ENCODE measurements at regions not wholly inside any gene's neighbourhood (a gene's known extent, or its start where the extent isn't known, plus 50 kb on each side); places are given as distances from the start of the nearest gene placed in this dataset.
"Not testable (repeated sequence)": the region's sequence is repeated elsewhere in the genome, so short reads cannot be mapped to it uniquely, and the experiment has no call there.

DNA sequence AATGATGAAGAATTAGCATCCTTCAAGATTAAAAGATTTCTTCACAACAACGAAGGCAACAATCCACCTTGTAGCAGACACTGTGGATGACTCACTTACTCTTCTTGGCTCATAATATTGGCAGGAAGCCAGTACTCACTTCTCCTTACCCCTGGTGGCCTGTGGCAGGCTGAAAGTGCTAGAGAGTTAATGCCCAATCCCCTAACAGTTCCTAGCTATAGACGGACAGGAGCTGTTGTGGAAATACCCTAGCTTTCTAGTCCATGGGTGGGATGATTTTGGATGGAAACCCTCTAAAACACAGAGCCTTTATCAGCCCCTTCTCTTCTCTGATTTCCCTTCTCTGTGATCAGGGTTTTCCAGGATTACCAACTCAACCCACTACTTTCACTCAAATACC is 128.6 kb upstream of the NYAP2 start:
- DNase-seq (ENCODE audit: low read depth, low spot score) = no peak

DNA sequence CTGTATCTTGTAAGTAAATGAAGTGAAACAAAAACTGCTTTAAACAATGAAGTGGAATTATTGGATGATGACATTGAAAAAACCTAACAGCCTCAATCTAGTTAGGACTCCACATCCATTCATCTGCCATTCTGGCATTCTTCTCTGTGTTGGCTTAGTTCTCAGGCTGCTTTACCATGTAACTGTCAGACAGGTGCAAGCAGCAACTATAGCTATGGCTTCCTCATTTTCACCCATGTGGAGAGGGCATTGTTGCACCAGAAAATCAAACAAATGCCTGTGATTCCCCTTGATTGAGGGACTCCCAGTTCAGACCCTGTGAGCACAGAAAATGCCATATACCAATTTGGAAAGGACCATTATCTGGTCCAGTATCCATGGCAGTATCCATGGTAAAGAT is 129.5 kb upstream of the NYAP2 start:
- no peak for DNase-seq (ENCODE audit: low read depth, low spot score)
- H3K4me3 ChIP-seq (ENCODE audit: low read length) = no peak overlapping the region

More for the DNA sequence above, 128.6 kb upstream of the NYAP2 start:
- no peak overlapping the region for H3K4me3 ChIP-seq (ENCODE audit: low read length)

DNA sequence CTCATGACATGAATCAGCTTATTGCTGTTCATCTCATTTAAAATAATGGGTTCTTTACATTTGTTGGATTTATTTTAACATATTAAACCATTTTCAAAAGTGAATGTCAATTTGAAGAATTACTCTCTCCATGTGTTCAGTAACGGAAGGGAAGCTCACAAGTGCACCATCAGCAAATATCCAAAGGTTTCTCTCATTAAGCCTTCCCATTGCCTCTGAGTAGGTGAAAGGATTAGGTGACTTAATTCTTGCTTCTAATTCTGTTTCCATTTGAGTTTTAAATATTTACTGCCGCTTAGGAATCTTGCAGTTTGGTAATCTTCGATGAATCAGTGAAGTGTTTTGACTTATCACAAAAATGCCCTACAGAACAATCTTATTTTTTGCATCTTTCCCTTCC is 145.1 kb upstream of the NYAP2 start:
- no peak for DNase-seq (ENCODE audit: low read depth, low spot score)
- H3K4me3 ChIP-seq (ENCODE audit: low read length) = no peak overlapping the region

DNA sequence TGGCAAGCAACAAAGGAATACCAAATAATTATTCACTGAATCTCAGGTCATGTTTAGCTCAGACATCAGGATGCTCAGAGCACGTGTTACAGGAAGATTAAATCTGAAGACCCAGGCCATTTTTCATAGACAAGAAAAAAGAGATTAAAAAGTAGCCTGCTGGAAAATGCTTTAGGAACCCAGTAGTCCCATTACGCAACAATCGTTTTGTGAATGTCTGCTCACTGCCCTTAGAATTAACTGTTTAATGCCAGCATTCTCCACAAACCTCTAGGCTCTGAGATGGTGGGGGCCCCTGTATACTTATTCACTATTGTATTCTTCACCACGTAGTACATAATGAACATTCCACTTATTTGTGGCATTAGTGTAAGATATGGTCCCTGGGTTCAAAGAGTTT is 154.6 kb upstream of the NYAP2 start:
- no peak overlapping the region for H3K4me3 ChIP-seq (ENCODE audit: low read length)
- DNase-seq (ENCODE audit: low read depth, low spot score) = no peak

DNA sequence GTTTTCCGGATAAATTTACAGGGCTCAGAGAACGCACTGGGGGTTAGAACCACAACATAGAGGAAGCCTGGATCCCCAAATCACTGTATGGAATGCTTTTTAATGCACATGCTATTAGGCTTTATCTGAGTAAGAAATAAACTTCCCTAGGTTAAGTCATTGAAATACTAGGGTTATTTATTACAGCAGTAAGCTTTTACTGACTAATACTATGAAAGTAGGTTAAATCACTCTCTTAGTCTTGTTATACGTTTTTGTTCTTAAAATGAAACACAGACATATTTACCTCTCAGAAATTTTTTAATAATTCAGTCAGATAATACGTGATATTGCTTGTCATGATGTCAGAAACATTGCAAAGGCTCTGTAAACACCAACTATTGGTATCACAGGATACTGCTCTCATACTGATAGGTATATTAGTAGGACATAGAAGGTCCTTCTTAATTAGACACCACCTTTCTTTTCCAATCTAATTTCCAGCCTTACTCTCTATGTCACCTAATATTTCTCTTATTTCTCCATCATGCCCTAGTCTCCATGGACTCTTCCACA is 162.7 kb upstream of the NYAP2 start:
- no peak for DNase-seq (ENCODE audit: low read depth, low spot score)
- H3K4me3 ChIP-seq (ENCODE audit: low read length) = no peak overlapping the region

DNA sequence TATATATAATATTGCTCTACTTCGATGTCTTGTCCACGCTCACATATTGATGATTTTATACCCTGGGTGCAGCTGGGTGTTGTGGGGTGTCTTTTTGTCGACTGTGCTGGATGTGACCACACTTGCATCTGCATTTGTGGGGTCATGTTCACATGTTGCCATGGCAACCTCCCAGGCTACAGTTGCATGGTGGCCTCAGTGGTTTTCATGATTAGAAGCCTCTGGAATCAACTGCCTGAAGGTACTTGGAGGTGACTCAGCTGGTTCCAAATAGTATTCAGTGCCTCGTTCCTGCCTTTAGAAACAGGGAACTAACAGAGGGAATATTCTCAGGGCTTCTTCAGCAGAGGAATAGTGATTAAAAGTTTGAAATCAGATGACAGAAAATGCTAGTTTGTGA is 166.3 kb upstream of the NYAP2 start:
- DNase-seq (ENCODE audit: low read depth, low spot score) = no peak
- no peak overlapping the region for H3K4me3 ChIP-seq (ENCODE audit: low read length)

DNA sequence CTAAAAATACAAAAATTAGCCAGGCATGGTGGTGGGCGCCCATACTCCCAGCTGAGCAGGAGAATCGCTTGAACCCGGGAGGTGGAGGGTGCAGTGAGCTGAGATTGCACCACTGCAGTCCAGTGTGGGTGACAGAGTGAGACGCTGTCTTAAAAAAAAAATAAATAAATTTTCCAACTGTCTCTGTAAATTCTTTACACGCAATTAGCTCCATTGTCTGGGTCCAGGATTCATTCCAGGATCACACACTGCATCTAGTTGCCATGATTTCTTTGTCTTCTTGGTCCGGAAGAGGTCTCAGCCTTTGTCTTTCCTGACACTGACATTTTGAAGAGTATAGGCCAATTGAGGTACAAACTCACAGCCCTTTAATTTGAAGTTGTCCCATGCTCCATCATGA is 167.6 kb upstream of the NYAP2 start:
- DNase-seq (ENCODE audit: low read depth, low spot score) = no peak
- H3K4me3 ChIP-seq (ENCODE audit: low read length) = no peak overlapping the region

DNA sequence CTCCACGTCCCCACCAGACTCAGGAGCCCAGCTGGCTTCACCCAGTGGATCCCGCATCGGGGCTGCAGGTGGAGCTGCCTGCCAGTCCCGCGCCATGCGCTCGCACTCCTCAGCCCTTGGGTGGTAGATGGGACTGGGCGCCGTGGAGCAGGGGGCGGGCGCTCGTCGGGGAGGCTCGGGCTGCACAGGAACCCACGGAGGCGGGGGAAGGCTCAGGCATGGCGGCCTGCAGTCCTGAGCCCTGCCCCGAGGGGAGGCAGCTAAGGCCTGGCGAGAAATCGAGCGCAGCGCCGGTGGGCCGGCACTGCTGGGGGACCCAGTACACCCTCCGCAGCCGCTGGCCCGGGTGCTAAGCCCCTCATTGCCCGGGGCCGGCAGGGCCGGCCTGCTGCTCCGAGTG is 170.2 kb upstream of the NYAP2 start:
- not testable (repeated sequence) for DNase-seq (ENCODE audit: low read depth, low spot score); H3K4me3 ChIP-seq (ENCODE audit: low read length)

DNA sequence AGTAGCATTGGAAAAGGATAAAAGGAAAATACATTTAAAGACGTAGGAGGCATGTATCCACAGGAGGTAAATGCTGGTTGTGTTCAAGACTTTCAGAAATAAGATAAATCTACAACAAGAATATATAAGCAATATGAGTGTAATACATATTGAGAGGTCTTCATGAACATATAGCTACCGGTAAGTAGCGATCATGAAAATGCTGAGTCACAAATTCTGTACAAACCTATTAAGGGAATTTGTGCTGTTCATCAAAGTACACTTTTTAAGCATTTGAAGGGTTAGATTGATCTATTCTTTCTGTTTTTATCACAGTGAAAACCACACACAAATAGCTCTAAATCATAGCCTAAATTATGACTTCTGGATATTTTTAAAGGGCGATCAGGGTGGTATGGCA is 173.1 kb upstream of the NYAP2 start:
- no peak for DNase-seq (ENCODE audit: low read depth, low spot score)

DNA sequence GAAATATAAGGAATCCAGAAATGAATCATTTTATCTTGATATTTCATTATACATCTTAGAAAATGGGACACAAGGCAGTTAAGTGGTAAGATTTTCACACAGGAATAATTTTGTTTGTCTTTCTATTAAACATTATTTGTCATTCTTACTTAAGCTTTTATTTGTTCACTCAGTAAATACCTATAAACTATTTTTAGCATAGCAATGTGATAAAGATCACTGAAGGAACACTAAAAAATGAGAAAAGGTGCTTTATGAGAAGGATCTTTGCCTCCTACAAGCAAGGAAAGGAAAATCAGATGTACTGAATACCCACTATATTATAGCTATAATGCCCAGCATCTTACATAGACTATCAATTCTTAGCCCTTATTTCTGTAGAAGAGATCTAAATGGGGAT is 176.2 kb upstream of the NYAP2 start:
- no peak for DNase-seq (ENCODE audit: low read depth, low spot score)
- no peak overlapping the region for H3K4me3 ChIP-seq (ENCODE audit: low read length)

More for the DNA sequence above, 173.1 kb upstream of the NYAP2 start:
- H3K4me3 ChIP-seq (ENCODE audit: low read length) = no peak overlapping the region

DNA sequence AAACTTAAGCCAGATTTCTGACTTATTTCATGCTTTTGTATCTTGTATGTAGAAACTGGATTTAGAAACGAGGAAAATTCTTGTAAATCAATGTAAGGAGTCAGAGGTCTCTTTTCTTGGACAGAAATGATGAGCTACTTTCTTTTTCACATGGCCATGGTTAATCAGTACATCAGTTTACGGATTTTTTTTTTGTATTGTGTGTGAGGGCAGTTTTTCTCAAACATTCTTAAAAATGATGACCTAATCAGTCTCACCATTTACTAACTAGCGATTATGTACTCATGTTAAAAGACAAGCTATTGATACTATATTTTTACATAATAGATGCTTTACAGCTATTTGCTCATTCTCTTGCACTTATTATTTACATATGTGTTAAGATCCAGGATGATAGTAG is 165.2 kb upstream of the DOCK10 start:
- no peak overlapping the region for H3K4me3 ChIP-seq (ENCODE audit: low read length)
- no peak for DNase-seq (ENCODE audit: low read depth, low spot score)

DNA sequence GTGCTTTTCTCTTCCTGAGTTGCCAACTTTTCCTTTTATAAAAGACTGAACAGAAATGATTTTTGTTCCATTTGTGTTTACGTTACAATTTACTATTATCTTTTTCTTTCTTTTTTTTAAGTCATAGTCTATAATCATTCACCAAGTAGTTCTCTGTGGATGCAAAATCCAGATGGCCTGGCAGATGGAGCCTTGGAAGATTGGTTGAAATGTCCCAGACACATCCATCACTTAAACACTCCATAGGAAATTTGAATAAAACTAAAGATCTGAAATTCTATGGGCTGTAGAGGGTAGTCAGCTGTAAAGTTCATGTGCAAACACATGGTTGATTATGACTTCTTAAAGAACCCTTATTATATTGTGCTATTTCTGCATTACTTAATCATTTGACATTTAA is 164.8 kb upstream of the DOCK10 start:
- no peak for DNase-seq (ENCODE audit: low read depth, low spot score)
- H3K4me3 ChIP-seq (ENCODE audit: low read length) = no peak overlapping the region

DNA sequence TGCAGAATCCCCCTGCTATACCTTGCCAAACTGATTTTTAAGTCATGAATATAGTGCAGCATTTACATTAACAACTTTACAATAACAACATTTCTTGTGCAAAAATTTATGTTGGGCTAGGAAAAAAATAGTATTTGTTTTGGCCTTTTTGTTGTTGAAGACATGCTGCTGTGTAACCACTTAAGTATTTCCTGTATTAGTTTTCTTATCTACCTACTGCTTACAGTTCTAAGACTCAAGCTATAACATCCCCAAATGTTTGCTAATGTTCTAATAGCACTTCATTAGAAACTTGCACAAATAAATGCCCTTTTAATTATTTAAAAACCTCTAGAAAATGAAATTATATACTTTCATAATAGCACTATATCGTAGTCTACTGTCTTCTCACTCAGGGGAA is 154.3 kb upstream of the DOCK10 start:
- DNase-seq (ENCODE audit: low read depth, low spot score) = no peak
- H3K4me3 ChIP-seq (ENCODE audit: low read length) = no peak overlapping the region

DNA sequence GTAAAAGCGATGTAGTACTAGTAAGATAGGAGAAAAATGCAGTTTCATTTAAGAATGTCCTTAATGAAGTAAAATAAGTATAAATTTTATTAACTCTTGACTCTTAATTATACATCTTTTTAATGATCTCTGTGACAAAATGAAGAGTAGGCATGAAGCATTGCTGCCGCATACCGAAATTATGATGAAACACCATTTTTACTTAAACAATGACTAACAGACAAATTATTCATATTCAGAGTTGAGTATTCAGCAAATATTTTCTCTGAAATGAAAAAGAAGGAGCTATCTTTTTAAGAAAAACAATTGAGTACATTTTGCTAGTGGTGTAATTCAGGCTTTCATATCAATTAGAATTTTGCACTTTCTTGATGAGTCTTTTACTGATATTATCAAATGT is 150.6 kb upstream of the DOCK10 start:
- H3K4me3 ChIP-seq (ENCODE audit: low read length) = no peak overlapping the region
- no peak for DNase-seq (ENCODE audit: low read depth, low spot score)

DNA sequence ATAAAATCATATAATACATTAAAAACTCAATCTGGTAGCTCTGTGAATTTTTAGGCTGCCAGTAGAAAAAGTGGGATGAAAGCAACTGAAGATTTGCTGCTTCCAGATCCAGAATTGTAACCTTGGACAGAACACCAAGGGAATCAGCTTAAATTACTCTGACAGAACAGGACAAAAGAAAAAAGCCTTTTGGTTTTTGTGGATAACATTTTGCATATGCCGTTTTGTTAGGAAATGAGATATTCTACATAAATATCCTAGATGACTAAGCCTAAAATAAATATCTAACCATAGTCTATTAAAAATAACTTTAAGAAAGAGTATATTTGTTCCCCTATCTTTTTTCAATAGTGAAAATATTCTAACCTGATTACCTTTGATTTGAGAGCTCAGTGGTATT is 148.7 kb upstream of the DOCK10 start:
- DNase-seq (ENCODE audit: low read depth, low spot score) = no peak
- no peak overlapping the region for H3K4me3 ChIP-seq (ENCODE audit: low read length)

DNA sequence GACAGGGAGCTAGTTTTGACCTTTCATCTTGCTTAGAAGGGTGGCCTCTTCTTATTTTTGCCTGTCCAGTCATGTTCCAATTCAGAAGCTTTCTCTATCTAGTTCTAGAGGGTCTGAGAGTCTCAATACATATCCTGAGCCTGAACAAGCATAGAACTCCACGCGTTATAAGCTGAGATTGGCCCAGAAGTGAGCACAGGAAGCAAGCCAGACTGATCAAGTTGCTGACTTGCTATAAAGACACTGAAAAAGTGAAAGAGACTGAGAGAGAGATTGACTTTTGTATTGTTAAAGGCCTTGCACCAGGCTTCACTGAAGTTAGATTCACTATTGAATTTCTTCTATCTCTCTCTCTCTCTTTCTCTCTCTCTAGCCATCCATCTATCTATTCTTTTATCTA is 142.7 kb upstream of the DOCK10 start:
- DNase-seq (ENCODE audit: low read depth, low spot score) = no peak
- no peak overlapping the region for H3K4me3 ChIP-seq (ENCODE audit: low read length)

DNA sequence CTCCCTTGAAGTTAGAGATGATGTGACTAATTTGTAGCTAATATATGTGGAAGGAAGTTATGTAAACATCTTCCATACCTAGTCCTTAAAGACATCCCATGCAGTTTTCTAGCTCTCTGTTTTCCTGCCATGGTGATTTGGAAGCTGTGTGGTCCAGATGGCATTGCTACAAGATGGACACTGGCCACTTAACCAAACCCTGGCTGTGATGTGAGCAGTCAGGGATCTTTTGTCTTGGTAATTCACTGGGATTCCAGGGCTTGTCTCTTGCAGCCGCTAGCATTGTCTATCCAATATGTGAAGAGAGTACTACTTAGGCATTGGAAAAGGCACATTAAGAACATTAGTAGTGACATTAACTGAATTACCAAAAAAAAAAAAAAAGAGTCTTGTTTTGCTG is 139.9 kb upstream of the DOCK10 start:
- H3K4me3 ChIP-seq (ENCODE audit: low read length) = no peak overlapping the region
- DNase-seq (ENCODE audit: low read depth, low spot score) = no peak

DNA sequence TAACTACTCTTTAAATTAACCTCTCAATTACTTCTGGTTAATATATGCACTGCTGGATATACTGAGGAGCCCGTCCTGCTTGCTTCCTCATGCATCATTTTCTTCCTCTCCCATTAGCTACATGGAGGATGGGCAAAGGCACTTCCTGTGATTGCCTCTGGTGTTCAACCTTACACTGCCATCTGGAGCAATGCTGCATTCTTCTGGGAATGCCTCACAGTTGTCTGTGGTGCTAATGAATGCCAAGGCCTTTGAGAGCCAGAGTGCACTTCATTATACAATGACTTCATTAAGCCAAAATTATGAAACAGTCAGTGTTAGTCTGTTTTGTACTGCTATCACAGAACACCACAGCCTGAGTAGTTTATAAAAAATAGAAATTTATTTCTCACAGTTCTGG is 134.8 kb upstream of the DOCK10 start:
- DNase-seq (ENCODE audit: low read depth, low spot score) = no peak
- H3K4me3 ChIP-seq (ENCODE audit: low read length) = no peak overlapping the region

DNA sequence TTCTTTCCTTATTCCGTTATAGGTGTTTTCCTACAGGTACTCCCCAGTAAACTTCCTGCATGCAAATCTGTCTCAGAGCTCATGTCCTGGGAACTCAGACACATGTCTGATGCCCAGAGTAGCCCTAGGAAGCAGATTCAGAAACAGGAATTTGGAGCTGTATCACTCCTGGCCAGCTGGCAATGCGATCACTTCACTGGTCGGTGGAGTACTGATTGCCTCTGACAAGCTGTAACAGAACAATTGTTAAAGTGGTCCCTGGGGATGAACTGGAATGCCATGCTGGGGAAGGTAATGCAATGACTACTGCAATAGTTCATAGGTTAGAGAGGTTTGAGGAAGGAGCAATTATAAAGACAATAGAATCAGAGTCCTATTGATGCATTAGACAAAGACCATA is 131.6 kb upstream of the DOCK10 start:
- H3K4me3 ChIP-seq (ENCODE audit: low read length) = no peak overlapping the region

DNA sequence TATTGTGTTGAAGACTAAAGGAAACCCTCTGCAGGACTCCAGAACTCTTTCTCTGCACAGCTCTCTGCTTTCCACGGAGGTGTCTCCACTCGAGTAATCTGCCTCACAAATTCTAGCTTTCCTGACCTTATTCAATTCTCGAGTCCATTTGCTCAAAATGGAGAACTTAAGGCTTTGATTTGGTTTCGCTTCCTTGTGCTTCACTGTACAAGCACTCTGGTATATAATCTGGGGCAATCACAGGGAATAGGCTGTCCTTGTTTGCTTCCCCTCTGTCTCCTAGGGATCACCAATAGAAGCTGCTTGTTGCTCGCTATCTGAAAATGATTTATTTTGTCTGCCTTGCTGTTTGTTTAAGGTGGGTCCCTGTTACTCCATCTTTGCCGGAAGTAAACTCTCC is 129.1 kb upstream of the DOCK10 start:
- DNase-seq (ENCODE audit: low read depth, low spot score) = no peak
- no peak overlapping the region for H3K4me3 ChIP-seq (ENCODE audit: low read length)

More for the DNA sequence above, 131.6 kb upstream of the DOCK10 start:
- DNase-seq (ENCODE audit: low read depth, low spot score) = no peak

DNA sequence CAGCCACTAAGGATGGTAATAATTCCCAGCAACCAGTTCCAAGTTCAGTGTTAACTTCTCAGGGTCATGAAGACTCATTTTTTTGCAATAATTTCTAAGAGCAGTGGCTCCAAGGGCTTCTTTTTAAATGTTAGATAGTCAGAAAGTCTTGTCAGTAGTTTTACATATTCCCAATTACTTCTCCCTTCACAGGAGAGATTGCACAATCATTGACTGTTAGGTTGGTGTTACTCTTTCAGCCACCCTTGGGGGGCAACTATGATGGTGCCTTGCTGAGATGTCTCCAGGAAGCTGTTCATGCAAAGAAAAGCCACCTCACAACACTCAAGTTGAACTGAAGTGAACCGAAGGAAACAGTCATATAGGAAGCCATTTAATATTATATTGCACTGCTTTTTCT is 127.9 kb upstream of the DOCK10 start:
- no peak for DNase-seq (ENCODE audit: low read depth, low spot score)
- no peak overlapping the region for H3K4me3 ChIP-seq (ENCODE audit: low read length)

DNA sequence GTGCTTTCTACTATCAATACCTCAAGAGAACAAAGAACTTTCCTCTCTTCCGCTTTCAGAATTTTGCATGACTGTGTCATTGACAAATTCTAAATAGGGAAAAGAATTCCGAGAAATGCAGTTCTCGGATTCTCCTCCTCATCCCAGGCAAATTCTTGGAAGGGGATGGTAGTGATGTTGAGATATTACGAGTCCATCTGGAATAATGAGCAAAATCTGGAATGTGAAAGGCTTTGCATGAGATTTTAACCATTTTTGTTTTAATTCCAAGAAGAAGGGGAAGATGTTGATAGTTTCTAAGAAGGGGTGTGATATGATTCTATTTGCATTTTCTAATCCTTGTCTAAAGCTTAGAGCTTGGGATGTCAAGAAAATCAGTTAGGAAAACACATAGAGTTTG is 127.1 kb upstream of the DOCK10 start:
- DNase-seq (ENCODE audit: low read depth, low spot score) = no peak
- no peak overlapping the region for H3K4me3 ChIP-seq (ENCODE audit: low read length)

Data from Jurkat, Clone E6-1 (cell line).